Stimulated activated memory B cell treated with anti-CD40 and anti-IgM and Interleukin-4, amounts not matched to agents 10 μg/mL and 1 μg/mL and 100 μg/mL, for 72 hours (primary cell): ENCODE measurements at regions not wholly inside any gene's neighbourhood (a gene's known extent, or its start where the extent isn't known, plus 50 kb on each side); places are given as distances from the start of the nearest gene placed in this dataset.
"Not testable (repeated sequence)": the region's sequence is repeated elsewhere in the genome, so short reads cannot be mapped to it uniquely, and the experiment has no call there.

Experiments used
- ATAC-seq: fragments of 150-1000 bp; cut with Tn5 transposase; 2 replicates; pipeline ENCODE4 v1.10.0; 2021
- H3K27ac Mint-ChIP-seq: one replicate; pipeline ENCODE4 v1.8.0; 2022; ENCODE audit warnings: mild to moderate bottlenecking, mixed read lengths
- H3K27me3 Mint-ChIP-seq: one replicate; pipeline ENCODE4 v1.8.0; 2022; ENCODE audit warnings: mixed read lengths
- H3K36me3 Mint-ChIP-seq: one replicate; pipeline ENCODE4 v1.8.0; 2022; ENCODE audit warnings: mixed read lengths
- H3K4me1 Mint-ChIP-seq: one replicate; pipeline ENCODE4 v1.8.0; 2022; ENCODE audit warnings: mixed read lengths
- H3K4me3 Mint-ChIP-seq: one replicate; pipeline ENCODE4 v1.8.0; 2022; ENCODE audit warnings: mild to moderate bottlenecking, moderate library complexity, mixed read lengths
- H3K9me3 Mint-ChIP-seq: one replicate; pipeline ENCODE4 v1.8.0; 2022; ENCODE audit warnings: mixed read lengths

DNA sequence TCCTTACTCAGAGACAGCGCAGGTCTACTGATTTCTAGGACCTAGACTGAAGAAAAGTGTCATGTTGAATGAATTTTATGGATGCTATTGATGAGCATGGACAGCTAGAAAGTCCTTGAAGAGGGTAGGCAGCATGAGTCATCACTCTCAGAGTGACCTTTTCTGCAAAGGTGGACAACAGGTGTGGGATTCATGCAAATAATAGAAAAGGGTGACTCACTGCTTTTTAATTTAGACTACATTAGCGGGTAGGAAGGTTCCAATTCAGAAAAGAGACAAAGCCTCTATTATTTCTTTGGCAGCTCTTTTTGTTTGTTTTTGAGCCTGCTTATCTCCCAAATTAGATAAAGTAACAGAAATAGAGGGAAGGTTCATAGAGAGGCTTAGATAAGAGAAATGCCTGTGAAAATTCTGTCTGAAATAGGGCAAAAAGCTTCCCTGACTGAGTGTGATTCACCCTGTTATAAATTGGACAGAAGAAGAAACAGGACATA is 191.4 kb downstream of the TENT5A start:
- ATAC-seq: no peak
- Mint-ChIP-seq H3K36me3 (no peaks in the 10 kb centered on the region), H3K4me3 (no peak overlapping the region), H3K27me3 (no peaks in the 10 kb centered on the region), H3K27ac (no peak overlapping the region), H3K4me1 (no peaks in the 10 kb centered on the region), H3K9me3 (no peaks in the 10 kb centered on the region)

DNA sequence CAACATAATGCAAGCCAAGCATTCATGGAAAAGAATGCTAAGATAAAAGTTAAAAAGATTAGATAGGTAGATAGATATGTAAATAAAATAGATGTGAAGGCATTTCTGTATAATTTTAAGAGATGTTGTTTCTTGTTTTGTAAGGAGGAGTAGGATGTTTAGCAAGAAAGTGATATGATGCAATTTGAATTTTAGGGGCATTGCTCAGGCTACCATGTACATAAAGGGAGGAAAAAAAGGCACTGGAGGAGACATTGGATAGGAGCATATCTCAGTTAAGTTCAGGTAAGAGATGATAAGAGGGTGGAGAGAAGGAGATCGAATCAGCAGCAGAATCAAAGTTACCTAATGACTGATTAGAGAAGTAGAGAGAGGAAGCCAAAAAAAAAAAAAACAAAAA is 194.7 kb downstream of the TENT5A start:
- ATAC-seq: no peak
- no peak overlapping the region for H3K27ac Mint-ChIP-seq
- no peaks in the 10 kb centered on the region for H3K36me3 Mint-ChIP-seq
- no peaks in the 10 kb centered on the region for H3K4me1 Mint-ChIP-seq
- no peaks in the 10 kb centered on the region for H3K27me3 Mint-ChIP-seq
- H3K9me3 Mint-ChIP-seq: no peaks in the 10 kb centered on the region
- no peak overlapping the region for H3K4me3 Mint-ChIP-seq

DNA sequence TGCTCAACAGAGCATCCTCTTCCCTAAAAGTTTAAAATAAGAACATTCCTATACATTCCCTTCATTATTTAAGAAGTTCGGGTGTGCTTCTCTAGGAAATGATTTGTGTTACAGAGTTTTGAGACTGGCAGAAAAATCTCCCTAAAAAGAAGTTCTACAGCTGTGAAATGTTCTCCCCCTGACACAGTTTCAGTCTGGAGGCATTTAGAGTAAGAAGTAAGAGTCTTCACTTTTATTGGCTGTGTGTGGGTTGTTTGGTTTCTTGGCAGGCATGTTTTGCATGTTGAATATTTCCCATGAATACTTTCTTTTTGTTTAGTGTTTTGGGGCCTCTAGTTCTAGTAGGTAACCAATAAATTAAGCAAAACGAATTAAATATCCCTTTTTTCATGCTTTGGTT is 195.9 kb downstream of the TENT5A start:
- Mint-ChIP-seq H3K9me3 (no peaks in the 10 kb centered on the region), H3K36me3 (no peaks in the 10 kb centered on the region), H3K4me3 (no peak overlapping the region), H3K27ac (no peak overlapping the region), H3K27me3 (no peaks in the 10 kb centered on the region), H3K4me1 (no peaks in the 10 kb centered on the region)
- no peak for ATAC-seq

DNA sequence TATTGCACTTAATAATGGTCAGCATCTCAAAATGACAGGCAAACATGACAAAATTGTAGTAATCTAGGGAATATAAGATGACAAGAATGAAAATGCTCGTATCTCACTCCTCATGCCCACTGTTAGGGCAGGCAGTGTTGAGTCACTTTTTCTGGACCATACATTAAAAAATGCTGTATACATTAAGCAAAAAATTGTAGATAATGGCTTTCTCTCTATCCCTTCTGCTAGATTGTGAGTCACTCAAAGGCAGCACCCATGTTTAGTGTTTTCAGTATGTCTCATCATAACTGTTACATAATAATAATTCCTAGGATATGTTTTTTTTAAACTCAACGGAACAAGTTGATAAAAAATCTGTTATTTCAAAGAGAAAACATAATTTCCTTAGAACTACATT is 199.3 kb downstream of the TENT5A start:
- Mint-ChIP-seq H3K36me3 (no peaks in the 10 kb centered on the region), H3K27ac (no peak overlapping the region), H3K9me3 (no peaks in the 10 kb centered on the region), H3K27me3 (no peaks in the 10 kb centered on the region), H3K4me1 (no peaks in the 10 kb centered on the region), H3K4me3 (no peak overlapping the region)
- no peak for ATAC-seq

DNA sequence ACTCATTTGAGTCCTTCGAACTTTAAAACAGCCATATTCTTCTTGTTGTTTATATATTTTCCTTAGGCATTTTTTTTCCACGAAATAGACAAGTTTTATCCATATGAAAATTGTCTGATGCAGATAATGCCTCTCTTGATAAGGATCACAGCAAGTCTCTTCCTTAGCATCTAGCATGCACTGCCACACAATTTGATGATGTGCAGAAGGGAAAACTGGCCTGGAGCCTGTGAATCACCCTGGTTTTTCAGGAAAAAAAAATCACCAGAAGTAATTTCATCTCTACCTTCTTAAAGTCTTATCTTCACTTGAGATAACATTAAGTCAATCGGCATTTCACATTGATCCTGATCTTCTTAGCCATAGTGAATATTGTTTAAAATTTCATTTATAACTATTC is 199.8 kb downstream of the TENT5A start:
- ATAC-seq: no peak
- Mint-ChIP-seq H3K36me3 (no peaks in the 10 kb centered on the region), H3K9me3 (no peaks in the 10 kb centered on the region), H3K4me1 (no peaks in the 10 kb centered on the region), H3K27me3 (no peaks in the 10 kb centered on the region), H3K4me3 (no peak overlapping the region), H3K27ac (no peak overlapping the region)

DNA sequence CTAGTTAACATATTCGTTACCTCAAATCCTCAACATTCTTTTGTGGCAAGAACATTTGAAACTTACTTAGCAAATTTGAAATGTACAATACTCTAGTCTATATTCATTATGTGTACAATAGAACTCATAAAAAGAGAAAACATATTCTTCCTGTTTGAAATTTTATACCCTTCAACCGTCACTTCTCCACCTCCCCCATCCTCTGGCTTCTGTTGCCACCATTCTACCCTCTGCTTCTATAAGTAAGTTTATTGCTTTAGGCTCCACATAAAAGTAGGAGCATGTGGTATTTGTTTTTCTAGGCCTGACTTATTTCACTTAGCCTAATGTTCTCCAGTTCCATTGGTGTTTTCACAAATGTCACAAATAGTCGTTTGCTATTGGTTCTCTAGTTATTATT is 205.3 kb downstream of the TENT5A start:
- no peaks in the 10 kb centered on the region for H3K36me3 Mint-ChIP-seq
- H3K27ac Mint-ChIP-seq: no peak overlapping the region
- no peak overlapping the region for H3K4me3 Mint-ChIP-seq
- H3K9me3 Mint-ChIP-seq: no peaks in the 10 kb centered on the region
- no peaks in the 10 kb centered on the region for H3K4me1 Mint-ChIP-seq
- no peak for ATAC-seq
- no peaks in the 10 kb centered on the region for H3K27me3 Mint-ChIP-seq

DNA sequence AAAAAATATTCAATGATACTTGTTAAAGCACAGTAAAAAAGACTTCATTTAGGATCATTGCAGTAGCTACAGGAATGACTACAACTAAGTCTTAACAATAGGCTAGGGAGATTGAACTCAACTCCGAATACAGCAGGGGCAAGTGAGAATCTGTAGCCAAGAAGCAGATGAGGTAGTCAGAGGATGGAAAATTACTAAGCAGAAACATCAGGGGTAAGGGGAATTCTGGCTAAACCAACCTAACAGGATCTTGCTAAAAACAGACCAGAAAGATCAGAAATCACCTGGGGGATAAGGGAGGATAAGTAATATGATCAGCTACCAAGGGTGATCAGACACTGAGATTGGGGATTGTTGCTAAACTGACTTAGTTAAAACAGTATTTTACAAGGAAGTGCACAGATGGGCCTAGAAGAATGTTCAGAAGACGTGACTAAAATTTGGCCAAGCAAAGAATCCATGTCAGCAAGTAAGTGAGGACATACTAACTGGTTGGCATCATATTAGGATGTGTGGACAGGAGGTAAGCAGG is 217.5 kb downstream of the TENT5A start:
- Mint-ChIP-seq H3K27me3 (no peaks in the 10 kb centered on the region), H3K9me3 (peaks cover 4% of the 10 kb centered on the region), H3K4me3 (no peak overlapping the region), H3K36me3 (no peaks in the 10 kb centered on the region), H3K4me1 (no peaks in the 10 kb centered on the region), H3K27ac (no peak overlapping the region)
- no peak for ATAC-seq

DNA sequence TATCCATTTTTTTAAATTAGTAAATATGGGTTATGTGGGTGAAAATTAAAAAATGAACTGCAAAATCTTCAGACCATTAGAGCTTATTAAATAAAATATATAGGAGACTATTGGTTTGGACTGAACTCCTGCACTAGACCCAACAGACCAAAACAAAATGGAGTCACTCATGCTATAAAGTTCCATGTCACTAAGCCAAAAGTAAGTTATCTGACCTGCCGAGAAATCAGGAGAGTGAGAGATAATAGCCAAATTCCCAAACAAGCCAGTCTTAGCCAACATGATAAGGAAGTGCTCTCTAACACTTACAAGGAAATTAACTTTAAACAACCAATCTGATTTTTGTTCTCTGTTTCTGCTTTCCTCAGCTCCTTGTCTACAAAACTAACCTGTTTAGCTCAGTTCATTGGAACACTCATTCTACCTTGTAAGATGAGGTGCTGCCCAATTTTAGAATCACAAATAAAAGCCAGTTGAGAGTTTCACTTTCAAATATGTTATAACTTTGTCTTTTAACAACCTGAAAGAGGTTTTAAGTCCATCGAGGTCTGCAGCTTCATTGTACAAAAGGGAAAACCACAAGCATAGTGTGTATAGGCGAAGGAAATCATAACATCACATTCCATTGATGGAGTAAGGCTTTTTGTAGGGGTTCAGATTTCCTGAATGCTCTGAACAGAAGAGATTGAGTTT is 220.5 kb downstream of the TENT5A start:
- ATAC-seq: no peak
- H3K27ac Mint-ChIP-seq: no peak overlapping the region
- H3K27me3 Mint-ChIP-seq: no peaks in the 10 kb centered on the region
- H3K4me1 Mint-ChIP-seq: no peaks in the 10 kb centered on the region
- H3K9me3 Mint-ChIP-seq: peaks cover 1% of the 10 kb centered on the region
- no peak overlapping the region for H3K4me3 Mint-ChIP-seq
- no peaks in the 10 kb centered on the region for H3K36me3 Mint-ChIP-seq

DNA sequence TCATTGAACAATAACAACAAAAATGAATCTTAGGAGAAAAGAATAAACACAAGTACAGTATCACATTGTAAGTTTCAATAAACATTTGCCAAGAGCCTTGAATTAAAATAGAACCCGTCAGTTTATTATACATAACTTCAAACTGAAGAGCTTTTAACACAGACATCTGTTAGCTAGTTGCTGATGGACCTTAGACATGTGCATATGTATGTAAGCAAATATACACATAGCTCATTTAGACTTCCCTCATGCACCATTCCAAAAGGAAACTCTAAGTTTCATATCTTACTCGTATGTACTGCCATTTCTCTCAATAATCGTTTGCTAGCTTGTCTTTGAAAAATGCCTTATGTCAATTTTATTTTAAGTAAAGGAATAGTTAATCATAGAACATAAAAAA is 235.0 kb downstream of the TENT5A start:
- Mint-ChIP-seq H3K27me3 (no peaks in the 10 kb centered on the region), H3K4me1 (no peaks in the 10 kb centered on the region), H3K27ac (no peak overlapping the region), H3K9me3 (peaks cover 10% of the 10 kb centered on the region), H3K36me3 (no peaks in the 10 kb centered on the region), H3K4me3 (no peak overlapping the region)
- no peak for ATAC-seq

DNA sequence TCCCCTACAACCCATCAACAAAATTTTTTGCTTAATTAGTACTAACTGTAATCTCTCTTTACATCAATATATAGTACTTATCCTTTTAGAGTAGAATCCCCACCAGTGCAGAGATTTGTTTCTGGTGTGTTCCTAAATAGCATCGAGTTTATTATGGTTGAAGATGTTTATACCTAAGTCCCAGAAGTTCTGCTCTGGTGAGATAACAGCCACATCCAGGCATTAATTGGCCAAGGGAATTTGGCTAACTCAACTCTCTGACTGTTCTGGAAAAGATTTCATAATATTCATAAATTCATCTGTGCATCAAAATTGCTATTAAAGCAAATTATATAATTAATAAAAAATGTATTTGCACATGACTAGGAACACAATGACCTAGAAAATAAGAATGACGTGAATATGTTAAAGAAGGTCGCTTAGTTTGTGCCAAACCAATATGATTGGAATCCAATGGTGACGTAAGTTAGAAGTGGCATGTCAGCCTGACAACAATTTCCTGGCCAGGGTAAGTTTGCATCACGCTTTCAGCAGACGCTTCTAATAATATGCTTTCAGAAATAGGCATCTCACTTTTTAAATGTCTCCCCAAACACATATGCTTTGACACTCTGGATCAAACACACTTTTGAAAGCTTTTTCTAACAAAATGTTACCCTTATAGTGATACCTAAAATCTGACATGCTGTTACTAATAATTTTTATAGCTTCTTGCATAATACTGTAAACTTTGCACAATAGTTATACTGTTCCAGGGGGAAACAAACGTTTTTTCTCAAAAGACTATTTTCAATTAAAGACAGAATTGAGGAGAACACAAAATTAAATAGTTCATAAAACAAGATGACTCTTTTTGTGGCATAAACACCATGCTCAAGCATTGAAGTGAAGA is 236.7 kb downstream of the TENT5A start:
- H3K9me3 Mint-ChIP-seq: peaks cover 10% of the 10 kb centered on the region
- H3K4me3 Mint-ChIP-seq: no peak overlapping the region
- no peaks in the 10 kb centered on the region for H3K4me1 Mint-ChIP-seq
- no peaks in the 10 kb centered on the region for H3K27me3 Mint-ChIP-seq
- no peaks in the 10 kb centered on the region for H3K36me3 Mint-ChIP-seq
- H3K27ac Mint-ChIP-seq: no peak overlapping the region
- no peak for ATAC-seq

DNA sequence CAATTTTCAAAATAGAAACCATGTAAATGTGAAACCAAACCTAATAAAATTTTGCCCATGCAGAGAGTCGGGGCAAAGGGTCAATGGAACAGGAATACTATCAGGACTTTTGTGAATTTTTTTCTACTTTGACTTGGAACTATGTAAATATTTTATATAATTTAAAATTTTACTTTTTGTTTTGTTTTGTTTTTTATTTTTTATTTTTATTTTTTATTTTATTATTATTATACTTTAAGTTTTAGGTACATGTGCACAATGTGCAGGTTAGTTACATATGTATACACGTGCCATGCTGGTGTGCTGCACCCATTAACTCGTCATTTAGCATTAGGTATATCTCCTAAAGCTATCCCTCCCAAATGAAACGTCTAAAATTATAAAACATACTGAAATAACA is 238.3 kb downstream of the TENT5A start:
- not testable (repeated sequence) for H3K4me3 Mint-ChIP-seq, H3K27me3 Mint-ChIP-seq, H3K36me3 Mint-ChIP-seq, ATAC-seq, H3K9me3 Mint-ChIP-seq, H3K4me1 Mint-ChIP-seq, H3K27ac Mint-ChIP-seq

DNA sequence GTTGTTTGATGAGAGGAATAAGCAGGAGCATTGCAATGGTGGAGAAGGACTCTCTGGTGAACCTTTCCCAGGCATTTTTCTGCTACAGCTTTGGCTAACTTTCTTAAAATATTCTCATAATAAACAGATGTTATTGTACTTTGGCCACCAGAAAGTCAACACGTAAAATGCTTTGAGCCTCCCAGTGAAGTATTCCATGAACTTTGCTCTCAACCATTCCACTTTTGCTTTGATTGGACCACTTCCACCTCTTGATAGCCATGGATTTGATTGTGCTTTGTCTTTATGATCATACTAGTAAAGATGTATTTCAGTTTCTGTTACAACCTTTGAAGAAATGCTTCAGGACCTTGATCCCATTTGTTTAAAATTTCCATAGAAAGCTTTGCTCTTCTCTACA is 241.1 kb downstream of the TENT5A start:
- Mint-ChIP-seq H3K36me3 (no peaks in the 10 kb centered on the region), H3K4me1 (no peaks in the 10 kb centered on the region), H3K27me3 (no peaks in the 10 kb centered on the region), H3K27ac (no peak overlapping the region), H3K9me3 (no peaks in the 10 kb centered on the region), H3K4me3 (no peak overlapping the region)
- ATAC-seq: no peak

DNA sequence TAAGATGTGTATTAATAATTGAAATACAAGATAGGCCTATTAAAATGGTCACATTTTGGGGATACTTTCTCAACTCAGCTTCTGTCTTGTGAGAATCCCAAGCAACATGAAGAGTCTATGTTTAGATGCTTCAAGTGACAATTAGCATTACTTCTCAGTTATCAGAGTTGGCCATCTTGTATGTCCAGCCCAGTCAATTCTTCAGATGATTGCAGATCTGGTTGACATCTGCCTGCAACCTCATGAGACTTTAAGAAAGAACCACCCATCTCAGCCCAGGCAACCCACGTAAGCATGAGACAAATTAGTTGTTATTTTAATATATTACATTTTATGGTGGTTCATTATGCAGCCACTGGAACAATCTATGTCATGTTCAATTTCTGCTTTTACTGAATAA is 256.5 kb downstream of the TENT5A start:
- Mint-ChIP-seq H3K27me3 (no peaks in the 10 kb centered on the region), H3K4me3 (no peak overlapping the region), H3K27ac (no peak overlapping the region), H3K4me1 (no peaks in the 10 kb centered on the region), H3K9me3 (peaks cover 11% of the 10 kb centered on the region), H3K36me3 (no peaks in the 10 kb centered on the region)
- no peak for ATAC-seq

DNA sequence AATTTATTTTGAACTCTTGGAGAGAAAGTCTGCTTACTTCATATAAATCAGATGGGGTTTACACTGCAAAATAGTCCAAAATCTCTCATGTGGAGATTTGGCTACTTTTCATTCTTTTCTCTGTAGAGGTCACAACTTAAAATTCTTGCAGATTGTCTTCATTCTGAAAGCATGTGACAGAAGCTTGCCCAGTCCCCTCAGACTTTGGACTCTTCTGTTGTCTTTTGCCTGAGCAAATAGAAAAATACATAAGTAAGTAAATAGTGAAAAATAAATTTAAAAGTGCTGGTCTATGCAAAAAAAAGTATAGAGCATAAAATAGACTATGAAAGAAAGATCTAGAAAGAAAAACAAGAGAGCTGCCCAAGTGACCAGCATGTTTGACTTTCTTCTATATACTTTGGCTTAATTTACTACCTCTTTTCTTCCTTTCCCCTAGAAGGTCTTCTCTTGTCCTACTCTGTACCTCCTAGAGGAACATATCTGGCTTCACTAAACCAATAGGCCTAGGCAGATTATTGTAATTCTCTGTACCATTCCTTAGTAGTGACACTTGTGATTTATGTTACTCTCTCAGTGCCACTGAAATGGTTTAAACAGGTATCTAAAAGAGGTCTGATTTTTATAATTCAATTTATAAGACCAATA is 260.9 kb downstream of the TENT5A start:
- Mint-ChIP-seq H3K27me3 (no peaks in the 10 kb centered on the region), H3K4me3 (no peak overlapping the region), H3K9me3 (peaks cover 5% of the 10 kb centered on the region), H3K27ac (no peak overlapping the region), H3K4me1 (no peaks in the 10 kb centered on the region), H3K36me3 (no peaks in the 10 kb centered on the region)
- ATAC-seq: no peak

DNA sequence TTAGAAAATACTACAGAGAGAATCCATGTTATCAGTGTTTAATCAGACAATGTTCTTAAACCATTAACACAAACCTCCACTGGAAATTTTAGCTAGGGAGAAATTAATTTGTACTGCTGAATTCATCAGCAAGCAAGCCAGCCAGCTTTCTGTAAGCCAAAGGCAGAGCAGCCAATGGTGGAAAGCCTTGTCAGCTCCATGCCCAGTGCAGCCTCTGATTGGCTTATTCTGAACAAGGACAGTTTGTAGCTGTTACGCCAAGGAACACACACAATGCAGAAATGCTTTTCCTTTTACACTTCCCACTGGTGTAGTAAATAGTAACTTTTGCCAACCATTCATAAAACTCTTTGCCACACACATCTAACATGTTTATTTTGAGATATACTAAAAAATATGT is 265.0 kb downstream of the TENT5A start:
- no peak overlapping the region for H3K27ac Mint-ChIP-seq
- H3K4me1 Mint-ChIP-seq: no peaks in the 10 kb centered on the region
- no peaks in the 10 kb centered on the region for H3K27me3 Mint-ChIP-seq
- no peaks in the 10 kb centered on the region for H3K36me3 Mint-ChIP-seq
- no peak for ATAC-seq
- H3K9me3 Mint-ChIP-seq: peaks cover 3% of the 10 kb centered on the region
- H3K4me3 Mint-ChIP-seq: no peak overlapping the region
